HG02981 (cell line): ENCODE measurements at regions not wholly inside any gene's neighbourhood (a gene's known extent, or its start where the extent isn't known, plus 50 kb on each side); places are given as distances from the start of the nearest gene placed in this dataset.

ENCODE experiments used
- ATAC-seq: cut with Tn5 transposase; IDR thresholded peaks from one replicate; pipeline ENCODE4 v1.9.1; 2021; ENCODE audit warnings: mild to moderate bottlenecking, moderate library complexity; ENCODE audit not compliant: unreplicated experiment

GRCh38 chr4:96295143-96295741 lies 455.3 kb downstream of the PDHA2 start:
- no peak for ATAC-seq

GRCh38 chr4:96301715-96302114 lies 461.8 kb downstream of the PDHA2 start:
- no peak for ATAC-seq

GRCh38 chr4:96305030-96305429 lies 465.1 kb downstream of the PDHA2 start:
- ATAC-seq = no peak

GRCh38 chr4:96312046-96312685 lies 472.3 kb downstream of the PDHA2 start:
- no peak for ATAC-seq

GRCh38 chr4:96315815-96316214 lies 475.9 kb downstream of the PDHA2 start:
- ATAC-seq = no peak

GRCh38 chr4:96316776-96317175 lies 476.9 kb downstream of the PDHA2 start:
- ATAC-seq = no peak

- ATAC-seq = no peak
Observed at GRCh38 chr4:96317891-96318290, 478.0 kb downstream of the PDHA2 start.

GRCh38 chr4:96326846-96327245 lies 487.0 kb downstream of the PDHA2 start:
- ATAC-seq = no peak

- ATAC-seq = no peak
Observed at GRCh38 chr4:96342196-96342595, 502.3 kb downstream of the PDHA2 start.

- ATAC-seq = no peak
Observed at GRCh38 chr4:96342790-96343455, 503.0 kb downstream of the PDHA2 start.

GRCh38 chr4:96343836-96344235 lies 503.9 kb downstream of the PDHA2 start:
- ATAC-seq = no peak

GRCh38 chr4:96347582-96347981 lies 507.7 kb downstream of the PDHA2 start:
- no peak for ATAC-seq

- ATAC-seq = no peak
Observed at GRCh38 chr4:96352051-96352517, 512.2 kb downstream of the PDHA2 start.

GRCh38 chr4:96354036-96354712 lies 514.3 kb downstream of the PDHA2 start:
- no peak for ATAC-seq

GRCh38 chr4:96355414-96355813 lies 515.5 kb downstream of the PDHA2 start:
- no peak for ATAC-seq

GRCh38 chr4:96356591-96357370 lies 516.9 kb downstream of the PDHA2 start:
- no peak for ATAC-seq

- ATAC-seq = no peak
Observed at GRCh38 chr4:96366632-96367031, 526.7 kb downstream of the PDHA2 start.

- no peak for ATAC-seq
Observed at GRCh38 chr4:96375367-96375766, 535.5 kb downstream of the PDHA2 start.

GRCh38 chr4:96379524-96379923 lies 539.6 kb downstream of the PDHA2 start:
- no peak for ATAC-seq

- ATAC-seq = no peak
Observed at GRCh38 chr4:96380106-96380505, 540.2 kb downstream of the PDHA2 start.

- ATAC-seq = no peak
Observed at GRCh38 chr4:96383349-96383748, 543.5 kb downstream of the PDHA2 start.
